Panc1 (cell line): ENCODE measurements at regions not wholly inside any gene's neighbourhood (a gene's known extent, or its start where the extent isn't known, plus 50 kb on each side); places are given as distances from the start of the nearest gene placed in this dataset.

Experiments used
- ATAC-seq: fragments of 200-7000 bp; cut with Tn5 transposase; 2 replicates; pipeline ENCODE4 v1.9.1; 2020; ENCODE audit warnings: mild to moderate bottlenecking, moderate library complexity
- BruUV-seq: library from RNA; stranded (reverse); fragments of 400-500 nt; replicated peaks from 2 replicates; lab custom pipeline; 2021; lab: Mats Ljungman, UMichigan
- CTCF ChIA-PET: fragments of 300-600 bp; sonication (Branson Sonifier 250); formaldehyde crosslinking; loops from one replicate; lab custom pipeline; 2022; ENCODE audit warnings: antibody characterized with exemption; lab: Charles Lee
- POLR2A ChIA-PET: fragments of 300-600 bp; sonication (Branson Sonifier 250); formaldehyde crosslinking; loops from one replicate; lab custom pipeline; 2022; ENCODE audit warnings: antibody characterized with exemption; lab: Charles Lee
- DNase-seq: peaks from one replicate; pipeline ENCODE4 v3.0.0-alpha.2; 2010; ENCODE audit warnings: low read depth, low spot score
- H3K27ac ChIP-seq: 2 replicates; pipeline ENCODE4 v1.5.1; 2011; ENCODE audit warnings: mild to moderate bottlenecking, low read length, inconsistent platforms
- H3K27me3 ChIP-seq: fragments of 200-500 bp; sonication (Bioruptor generic); 2 replicates; pipeline ENCODE4 v1.6.0; 2014; ENCODE audit warnings: low read length, inconsistent platforms; ENCODE audit not compliant: control insufficient read depth, insufficient read depth
- H3K36me3 ChIP-seq: fragments of 200-500 bp; sonication (Bioruptor generic); 2 replicates; pipeline ENCODE4 v1.5.1; 2014; ENCODE audit warnings: inconsistent platforms, mild to moderate bottlenecking, low read length, moderate library complexity; ENCODE audit not compliant: control insufficient read depth, insufficient read depth
- H3K4me1 ChIP-seq: 2 replicates; pipeline ENCODE4 v1.5.1; 2011; ENCODE audit warnings: inconsistent platforms, mild to moderate bottlenecking, low read length, moderate library complexity; ENCODE audit not compliant: control insufficient read depth, insufficient read depth
- H3K4me3 ChIP-seq, 2 experiments: 2 replicates each; pipeline ENCODE4 v1.5.1; 2011 to 2012; ENCODE audit warnings: low read depth in 2 of 2, low read length in 2 of 2, mild to moderate bottlenecking in 2 of 2, inconsistent platforms in 1 of 2, moderate library complexity in 1 of 2
- H3K9me3 ChIP-seq: fragments of 200-500 bp; sonication (Bioruptor generic); 2 replicates; pipeline ENCODE4 v1.5.1; 2014; ENCODE audit warnings: low read depth, mild to moderate bottlenecking, inconsistent platforms, low read length, moderate library complexity; ENCODE audit not compliant: control insufficient read depth, insufficient read depth
- POLR2AphosphoS5 ChIP-seq: IDR thresholded peaks from 2 replicates; pipeline ENCODE4 v1.6.1; 2012; ENCODE audit warnings: mild to moderate bottlenecking, low read depth, low read length, moderate library complexity
- SIN3A ChIP-seq: IDR thresholded peaks from 2 replicates; pipeline ENCODE4 v1.6.1; 2012; ENCODE audit warnings: low read depth, mild to moderate bottlenecking, low read length, moderate library complexity, borderline replicate concordance; ENCODE audit not compliant: insufficient read depth
- TCF7L2 ChIP-seq: IDR thresholded peaks from 2 replicates; pipeline ENCODE4 v1.6.1; 2011; ENCODE audit warnings: mild to moderate bottlenecking, low read depth, low read length, inconsistent platforms
- in situ Hi-C: cut with HindIII; loops from 2 replicates; pipeline ENCODE4 v1.10.0; 2016; ENCODE audit warnings: low sequenced_read_pairs, low pct_unique_long_range_greater_than_20kb
- intact Hi-C: fragments of 100-400 bp; cut with micrococcal nuclease; formaldehyde crosslinking; loops from one replicate; pipeline ENCODE4 v1.10.0; 2022; ENCODE audit not compliant: unreplicated experiment
- TF ChIP-seq, protein P1 (sequence below): fragments of 450-650 bp; IDR thresholded peaks from 2 replicates; pipeline ENCODE4 v1.5.1; 2017; ENCODE audit warnings: mild to moderate bottlenecking
- TF ChIP-seq, protein P2 (sequence below), 2 experiments: IDR thresholded peaks; 2 replicates each; pipeline ENCODE4 v1.6.1; 2011 to 2012; ENCODE audit warnings: low read depth in 2 of 2, control low read depth in 1 of 2, low read length in 1 of 2, mild to moderate bottlenecking in 1 of 2, moderate library complexity in 1 of 2; ENCODE audit not compliant: insufficient read depth in 1 of 2

GRCh38 chr20:50423758-50424157 lies 86.4 kb upstream of the PTPN1 start:
- ChIA-PET CTCF (no interaction called here), POLR2A (interaction anchor here (0.5 kb wide), 1 partner anchor 27 kb away, joined by 3 read pairs; no protein-coding TSS in a partner anchor)
- TF ChIP-seq, protein P1, sequence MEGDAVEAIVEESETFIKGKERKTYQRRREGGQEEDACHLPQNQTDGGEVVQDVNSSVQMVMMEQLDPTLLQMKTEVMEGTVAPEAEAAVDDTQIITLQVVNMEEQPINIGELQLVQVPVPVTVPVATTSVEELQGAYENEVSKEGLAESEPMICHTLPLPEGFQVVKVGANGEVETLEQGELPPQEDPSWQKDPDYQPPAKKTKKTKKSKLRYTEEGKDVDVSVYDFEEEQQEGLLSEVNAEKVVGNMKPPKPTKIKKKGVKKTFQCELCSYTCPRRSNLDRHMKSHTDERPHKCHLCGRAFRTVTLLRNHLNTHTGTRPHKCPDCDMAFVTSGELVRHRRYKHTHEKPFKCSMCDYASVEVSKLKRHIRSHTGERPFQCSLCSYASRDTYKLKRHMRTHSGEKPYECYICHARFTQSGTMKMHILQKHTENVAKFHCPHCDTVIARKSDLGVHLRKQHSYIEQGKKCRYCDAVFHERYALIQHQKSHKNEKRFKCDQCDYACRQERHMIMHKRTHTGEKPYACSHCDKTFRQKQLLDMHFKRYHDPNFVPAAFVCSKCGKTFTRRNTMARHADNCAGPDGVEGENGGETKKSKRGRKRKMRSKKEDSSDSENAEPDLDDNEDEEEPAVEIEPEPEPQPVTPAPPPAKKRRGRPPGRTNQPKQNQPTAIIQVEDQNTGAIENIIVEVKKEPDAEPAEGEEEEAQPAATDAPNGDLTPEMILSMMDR: no peak
- TF ChIP-seq, protein P2, sequence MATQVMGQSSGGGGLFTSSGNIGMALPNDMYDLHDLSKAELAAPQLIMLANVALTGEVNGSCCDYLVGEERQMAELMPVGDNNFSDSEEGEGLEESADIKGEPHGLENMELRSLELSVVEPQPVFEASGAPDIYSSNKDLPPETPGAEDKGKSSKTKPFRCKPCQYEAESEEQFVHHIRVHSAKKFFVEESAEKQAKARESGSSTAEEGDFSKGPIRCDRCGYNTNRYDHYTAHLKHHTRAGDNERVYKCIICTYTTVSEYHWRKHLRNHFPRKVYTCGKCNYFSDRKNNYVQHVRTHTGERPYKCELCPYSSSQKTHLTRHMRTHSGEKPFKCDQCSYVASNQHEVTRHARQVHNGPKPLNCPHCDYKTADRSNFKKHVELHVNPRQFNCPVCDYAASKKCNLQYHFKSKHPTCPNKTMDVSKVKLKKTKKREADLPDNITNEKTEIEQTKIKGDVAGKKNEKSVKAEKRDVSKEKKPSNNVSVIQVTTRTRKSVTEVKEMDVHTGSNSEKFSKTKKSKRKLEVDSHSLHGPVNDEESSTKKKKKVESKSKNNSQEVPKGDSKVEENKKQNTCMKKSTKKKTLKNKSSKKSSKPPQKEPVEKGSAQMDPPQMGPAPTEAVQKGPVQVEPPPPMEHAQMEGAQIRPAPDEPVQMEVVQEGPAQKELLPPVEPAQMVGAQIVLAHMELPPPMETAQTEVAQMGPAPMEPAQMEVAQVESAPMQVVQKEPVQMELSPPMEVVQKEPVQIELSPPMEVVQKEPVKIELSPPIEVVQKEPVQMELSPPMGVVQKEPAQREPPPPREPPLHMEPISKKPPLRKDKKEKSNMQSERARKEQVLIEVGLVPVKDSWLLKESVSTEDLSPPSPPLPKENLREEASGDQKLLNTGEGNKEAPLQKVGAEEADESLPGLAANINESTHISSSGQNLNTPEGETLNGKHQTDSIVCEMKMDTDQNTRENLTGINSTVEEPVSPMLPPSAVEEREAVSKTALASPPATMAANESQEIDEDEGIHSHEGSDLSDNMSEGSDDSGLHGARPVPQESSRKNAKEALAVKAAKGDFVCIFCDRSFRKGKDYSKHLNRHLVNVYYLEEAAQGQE (IDR thresholded peaks at IDR 0.05; ENCODE audit: insufficient read depth in 1 of 2, low read depth in 2 of 2, low read length in 1 of 2): no peak
- TF ChIP-seq TCF7L2 (no peak), SIN3A (no peak), POLR2AphosphoS5 (no peak)

GRCh38 chr20:50425076-50425475 lies 85.1 kb upstream of the PTPN1 start:
- BruUV-seq: no TSS peak
- H3K27me3 ChIP-seq: no peaks in the 10 kb centered on the region
- TF ChIP-seq, protein P2 (IDR thresholded peaks at IDR 0.05; ENCODE audit: insufficient read depth in 1 of 2, low read depth in 2 of 2, low read length in 1 of 2): no peak
- TF ChIP-seq POLR2AphosphoS5 (no peak), SIN3A (no peak), TCF7L2 (no peak)
- TF ChIP-seq, protein P1: no peak
- intact Hi-C loops: no loop called here
- H3K27ac ChIP-seq: no peak overlapping the region
- H3K9me3 ChIP-seq: peaks cover 4% of the 10 kb centered on the region; the same call in 1 of the 2 replicates
- ATAC-seq (no peak), DNase-seq (no peak)
- POLR2A ChIA-PET: no interaction called here
- H3K4me1 ChIP-seq: peaks cover 9% of the 10 kb centered on the region
- CTCF ChIA-PET: no interaction called here
- no peaks in the 10 kb centered on the region for H3K36me3 ChIP-seq
- in situ Hi-C loops: no loop called here
- no peak overlapping the region for H3K4me3 ChIP-seq

More at GRCh38 chr20:50423758-50424157, 86.4 kb upstream of the PTPN1 start:
- Histone ChIP-seq H3K27ac (no peak overlapping the region), H3K36me3 (no peaks in the 10 kb centered on the region), H3K27me3 (no peaks in the 10 kb centered on the region), H3K9me3 (peaks cover 4% of the 10 kb centered on the region; the same call in 1 of the 2 replicates), H3K4me3 (no peak overlapping the region), H3K4me1 (peaks cover 9% of the 10 kb centered on the region)
- intact Hi-C loops: no loop called here
- no peak for DNase-seq
- in situ Hi-C loops: no loop called here
- no TSS peak for BruUV-seq
- ATAC-seq: no peak
